ENCODE measurements at regions not wholly inside any gene's neighbourhood (a gene's known extent, or its start where the extent isn't known, plus 50 kb on each side); places are given as distances from the start of the nearest gene placed in this dataset.

- no peak for TF ChIP-seq CTCF (IDR thresholded peaks at IDR 0.05; ENCODE audit: low read depth, low read length)
- no peak overlapping the region for H3K4me3 ChIP-seq (replicated peaks in 1 of 2; ENCODE audit: low read depth in 2 of 2, low read length in 2 of 2)
- DNase-seq (ENCODE audit: low read depth in 2 of 2) = no peak
Observed at GRCh38 chr3:113075588-113075987, 84.8 kb downstream of the GTPBP8 start.

GRCh38 chr3:113079218-113079961 lies 88.6 kb downstream of the GTPBP8 start:
- DNase-seq (ENCODE audit: low read depth in 2 of 2) = no peak
- TF ChIP-seq CTCF (IDR thresholded peaks at IDR 0.05; ENCODE audit: low read depth, low read length) = no peak
- H3K4me3 ChIP-seq (replicated peaks in 1 of 2; ENCODE audit: low read depth in 2 of 2, low read length in 2 of 2) = no peak overlapping the region

GRCh38 chr3:113084777-113085176 lies 94.0 kb downstream of the GTPBP8 start:
- peak; percentile 33 to 52 for DNase-seq (ENCODE audit: low read depth in 2 of 2)
- TF ChIP-seq CTCF (IDR thresholded peaks at IDR 0.05; ENCODE audit: low read depth, low read length) = no peak
- H3K4me3 ChIP-seq (replicated peaks in 1 of 2; ENCODE audit: low read depth in 2 of 2, low read length in 2 of 2) = no peak overlapping the region

GRCh38 chr3:113086560-113087461 lies 96.0 kb downstream of the GTPBP8 start:
- TF ChIP-seq CTCF (IDR thresholded peaks at IDR 0.05; ENCODE audit: low read depth, low read length) = no peak
- no peak for DNase-seq (ENCODE audit: low read depth in 2 of 2)
- H3K4me3 ChIP-seq (replicated peaks in 1 of 2; ENCODE audit: low read depth in 2 of 2, low read length in 2 of 2) = no peak overlapping the region

GRCh38 chr3:113088616-113089015 lies 97.8 kb downstream of the GTPBP8 start:
- no peak for DNase-seq (ENCODE audit: low read depth in 2 of 2)
- no peak overlapping the region for H3K4me3 ChIP-seq (replicated peaks in 1 of 2; ENCODE audit: low read depth in 2 of 2, low read length in 2 of 2)
- no peak for TF ChIP-seq CTCF (IDR thresholded peaks at IDR 0.05; ENCODE audit: low read depth, low read length)

GRCh38 chr3:113091417-113091816 lies 100.6 kb downstream of the GTPBP8 start:
- H3K4me3 ChIP-seq (replicated peaks in 1 of 2; ENCODE audit: low read depth in 2 of 2, low read length in 2 of 2) = no peak overlapping the region
- DNase-seq (ENCODE audit: low read depth in 2 of 2) = no peak
- TF ChIP-seq CTCF (IDR thresholded peaks at IDR 0.05; ENCODE audit: low read depth, low read length) = no peak

All from cardiac fibroblast (primary cell).